ENCODE measurements at regions not wholly inside any gene's neighbourhood (a gene's known extent, or its start where the extent isn't known, plus 50 kb on each side); places are given as distances from the start of the nearest gene placed in this dataset.

- H3K9me3 Mint-ChIP-seq = peaks cover 0 to 1% of the 10 kb centered on the region in 2 donors
- H3K4me3 Mint-ChIP-seq = no peak overlapping the region
- no peaks in the 10 kb centered on the region for H3K36me3 Mint-ChIP-seq (ENCODE audit: insufficient read depth in 2 of 2)
- no peak overlapping the region for H3K27ac Mint-ChIP-seq
- DNase-seq (no peak), ATAC-seq (replicated peaks in 1 of 2) (no peak)
- no peaks in the 10 kb centered on the region for H3K27me3 Mint-ChIP-seq (ENCODE audit: low read depth)
- no peaks in the 10 kb centered on the region for H3K4me1 Mint-ChIP-seq (ENCODE audit: low read depth)
Observed at GRCh38 chr3:159528251-159528895, 460.3 kb upstream of the IL12A start.

DNA sequence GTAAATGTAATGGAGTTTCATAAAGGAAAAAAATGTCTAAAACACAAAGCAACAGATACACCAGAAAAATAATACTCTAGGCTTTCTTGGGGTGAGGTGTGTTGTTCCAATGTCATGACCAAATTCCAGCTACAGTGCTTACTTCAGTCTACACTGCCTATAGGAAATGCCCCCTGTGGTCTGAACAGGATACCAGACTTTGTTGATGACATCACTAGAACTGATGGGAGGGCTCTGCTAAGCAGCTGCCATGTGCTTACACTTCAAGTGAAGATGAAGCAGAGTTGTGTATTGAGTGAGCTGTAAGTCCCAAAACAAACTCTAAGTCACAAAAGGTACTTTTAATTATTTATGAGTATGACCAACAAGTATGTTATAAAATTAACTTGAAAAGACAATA, 456.1 kb upstream of the IL12A start:
- no peak overlapping the region for H3K4me3 Mint-ChIP-seq
- peaks cover 0 to 1% of the 10 kb centered on the region in 2 donors for H3K9me3 Mint-ChIP-seq
- no peak overlapping the region for H3K27ac Mint-ChIP-seq
- H3K36me3 Mint-ChIP-seq (ENCODE audit: insufficient read depth in 2 of 2) = no peaks in the 10 kb centered on the region
- no peaks in the 10 kb centered on the region for H3K4me1 Mint-ChIP-seq (ENCODE audit: low read depth)
- DNase-seq (no peak), ATAC-seq (replicated peaks in 1 of 2) (no peak)
- H3K27me3 Mint-ChIP-seq (ENCODE audit: low read depth) = no peaks in the 10 kb centered on the region

GRCh38 chr3:159534496-159534895, 454.1 kb upstream of the IL12A start:
- Mint-ChIP-seq H3K27me3 (ENCODE audit: low read depth) (no peaks in the 10 kb centered on the region), H3K9me3 (no peaks in the 10 kb centered on the region), H3K27ac (no peak overlapping the region), H3K4me3 (no peak overlapping the region), H3K4me1 (ENCODE audit: low read depth) (no peaks in the 10 kb centered on the region), H3K36me3 (ENCODE audit: insufficient read depth in 2 of 2) (no peaks in the 10 kb centered on the region)
- ATAC-seq (replicated peaks in 1 of 2) = no peak
- no peak for DNase-seq

DNA sequence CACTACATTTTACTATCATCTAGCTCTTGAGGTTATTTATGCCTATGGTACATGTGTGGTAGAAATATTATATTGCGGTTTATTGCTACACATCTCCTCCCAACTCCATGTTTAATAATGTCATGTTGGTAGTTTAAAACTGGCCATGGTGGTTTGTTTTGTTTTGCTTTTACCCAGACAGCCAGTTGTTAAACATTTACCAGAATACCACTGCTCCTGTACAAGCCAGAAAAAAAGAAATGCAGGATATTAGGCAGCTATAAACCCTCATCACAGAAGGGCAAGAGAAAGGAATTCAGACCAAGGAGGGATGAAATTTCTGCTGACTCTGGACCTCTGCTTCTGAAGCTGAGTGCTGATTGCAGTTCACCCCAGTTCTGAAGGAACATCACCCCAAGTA, 451.8 kb upstream of the IL12A start:
- Mint-ChIP-seq H3K9me3 (peaks cover 0 to 2% of the 10 kb centered on the region in 2 donors), H3K4me3 (no peak overlapping the region), H3K36me3 (ENCODE audit: insufficient read depth in 2 of 2) (no peaks in the 10 kb centered on the region), H3K27me3 (ENCODE audit: low read depth) (no peaks in the 10 kb centered on the region), H3K4me1 (ENCODE audit: low read depth) (no peaks in the 10 kb centered on the region), H3K27ac (no peak overlapping the region)
- ATAC-seq (replicated peaks in 1 of 2) (no peak), DNase-seq (no peak)

- ATAC-seq (replicated peaks in 1 of 2) (no peak), DNase-seq (no peak)
- Mint-ChIP-seq H3K36me3 (ENCODE audit: insufficient read depth in 2 of 2) (no peaks in the 10 kb centered on the region), H3K4me1 (ENCODE audit: low read depth) (no peaks in the 10 kb centered on the region), H3K27me3 (ENCODE audit: low read depth) (no peaks in the 10 kb centered on the region), H3K9me3 (peaks cover 0 to 2% of the 10 kb centered on the region in 2 donors), H3K27ac (no peak overlapping the region), H3K4me3 (no peak overlapping the region)
Observed at GRCh38 chr3:159538507-159538906, 450.1 kb upstream of the IL12A start.

- no peak for ATAC-seq (replicated peaks in 1 of 2)
- Mint-ChIP-seq H3K4me3 (no peak overlapping the region), H3K36me3 (ENCODE audit: insufficient read depth in 2 of 2) (no peaks in the 10 kb centered on the region), H3K9me3 (peaks cover 0 to 4% of the 10 kb centered on the region in 2 donors), H3K27me3 (ENCODE audit: low read depth) (no peaks in the 10 kb centered on the region), H3K27ac (no peak overlapping the region), H3K4me1 (ENCODE audit: low read depth) (no peaks in the 10 kb centered on the region)
- DNase-seq = no peak
Observed at GRCh38 chr3:159540882-159541495, 447.6 kb upstream of the IL12A start.

- no peaks in the 10 kb centered on the region for H3K36me3 Mint-ChIP-seq (ENCODE audit: insufficient read depth in 2 of 2)
- H3K9me3 Mint-ChIP-seq = peaks cover under 1 to 6% of the 10 kb centered on the region in 2 donors
- H3K4me3 Mint-ChIP-seq = no peak overlapping the region
- H3K4me1 Mint-ChIP-seq (ENCODE audit: low read depth) = no peaks in the 10 kb centered on the region
- no peak overlapping the region for H3K27ac Mint-ChIP-seq
- ATAC-seq (replicated peaks in 1 of 2) = no peak
- no peaks in the 10 kb centered on the region for H3K27me3 Mint-ChIP-seq (ENCODE audit: low read depth)
- no peak for DNase-seq
Observed at GRCh38 chr3:159548675-159549335, 439.8 kb upstream of the IL12A start.

- Mint-ChIP-seq H3K4me1 (ENCODE audit: low read depth) (no peaks in the 10 kb centered on the region), H3K27ac (no peak overlapping the region), H3K36me3 (ENCODE audit: insufficient read depth in 2 of 2) (no peaks in the 10 kb centered on the region), H3K4me3 (no peak overlapping the region), H3K9me3 (no peaks in the 10 kb centered on the region), H3K27me3 (ENCODE audit: low read depth) (no peaks in the 10 kb centered on the region)
- ATAC-seq (replicated peaks in 1 of 2) (no peak), DNase-seq (no peak)
Observed at GRCh38 chr3:159555205-159555604, 433.4 kb upstream of the IL12A start.

DNA sequence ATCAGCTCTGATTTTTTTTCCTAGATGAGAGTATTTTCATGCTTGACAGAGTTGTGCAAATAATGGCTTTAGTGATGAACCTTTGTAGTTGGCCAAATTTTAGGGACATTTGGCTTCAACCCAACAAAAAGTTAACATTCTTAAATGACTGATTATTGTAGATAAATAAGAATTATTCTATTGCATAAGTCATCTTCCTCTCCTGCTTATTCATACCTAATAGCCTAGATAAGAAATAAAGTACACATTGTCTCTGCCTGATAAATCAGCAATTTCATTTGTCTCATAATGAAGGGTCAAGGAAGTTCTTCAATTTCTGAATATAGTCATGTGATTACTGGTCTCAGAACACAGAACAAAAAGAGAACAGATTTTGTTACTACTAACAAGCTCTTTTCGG, 428.9 kb upstream of the IL12A start:
- Mint-ChIP-seq H3K4me3 (no peak overlapping the region), H3K27ac (no peak overlapping the region), H3K27me3 (ENCODE audit: low read depth) (no peaks in the 10 kb centered on the region)

GRCh38 chr3:159560214-159560979, 428.2 kb upstream of the IL12A start:
- no peaks in the 10 kb centered on the region for H3K27me3 Mint-ChIP-seq (ENCODE audit: low read depth)
- H3K4me3 Mint-ChIP-seq = no peak overlapping the region
- DNase-seq (no peak), ATAC-seq (replicated peaks in 1 of 2) (no peak)
- H3K36me3 Mint-ChIP-seq (ENCODE audit: insufficient read depth in 2 of 2) = no peaks in the 10 kb centered on the region
- H3K4me1 Mint-ChIP-seq (ENCODE audit: low read depth) = no peaks in the 10 kb centered on the region
- no peak overlapping the region for H3K27ac Mint-ChIP-seq
- H3K9me3 Mint-ChIP-seq = peaks cover 0 to 5% of the 10 kb centered on the region in 2 donors

More for the DNA sequence above, 428.9 kb upstream of the IL12A start:
- DNase-seq = no peak
- Mint-ChIP-seq H3K9me3 (peaks cover 0 to 5% of the 10 kb centered on the region in 2 donors), H3K36me3 (ENCODE audit: insufficient read depth in 2 of 2) (no peaks in the 10 kb centered on the region), H3K4me1 (ENCODE audit: low read depth) (no peaks in the 10 kb centered on the region)
- no peak for ATAC-seq (replicated peaks in 1 of 2)

GRCh38 chr3:159565313-159565712, 423.3 kb upstream of the IL12A start:
- DNase-seq = no peak
- H3K4me3 Mint-ChIP-seq = no peak overlapping the region
- no peaks in the 10 kb centered on the region for H3K27me3 Mint-ChIP-seq (ENCODE audit: low read depth)
- H3K27ac Mint-ChIP-seq = no peak overlapping the region
- H3K9me3 Mint-ChIP-seq = peaks cover 0 to 12% of the 10 kb centered on the region in 2 donors
- H3K4me1 Mint-ChIP-seq (ENCODE audit: low read depth) = no peaks in the 10 kb centered on the region
- no peak for ATAC-seq (replicated peaks in 1 of 2)
- H3K36me3 Mint-ChIP-seq (ENCODE audit: insufficient read depth in 2 of 2) = no peaks in the 10 kb centered on the region

- H3K36me3 Mint-ChIP-seq (ENCODE audit: insufficient read depth in 2 of 2) = no peaks in the 10 kb centered on the region
- no peaks in the 10 kb centered on the region for H3K4me1 Mint-ChIP-seq (ENCODE audit: low read depth)
- no peak overlapping the region for H3K27ac Mint-ChIP-seq
- no peaks in the 10 kb centered on the region for H3K9me3 Mint-ChIP-seq
- DNase-seq (no peak), ATAC-seq (replicated peaks in 1 of 2) (no peak)
- H3K27me3 Mint-ChIP-seq (ENCODE audit: low read depth) = no peaks in the 10 kb centered on the region
- no peak overlapping the region for H3K4me3 Mint-ChIP-seq
Observed at GRCh38 chr3:159583662-159584061, 405.0 kb upstream of the IL12A start.

GRCh38 chr3:159584421-159584820, 404.2 kb upstream of the IL12A start:
- no peak overlapping the region for H3K27ac Mint-ChIP-seq
- H3K27me3 Mint-ChIP-seq (ENCODE audit: low read depth) = no peaks in the 10 kb centered on the region
- DNase-seq = no peak
- H3K4me1 Mint-ChIP-seq (ENCODE audit: low read depth) = no peaks in the 10 kb centered on the region
- H3K36me3 Mint-ChIP-seq (ENCODE audit: insufficient read depth in 2 of 2) = no peaks in the 10 kb centered on the region
- H3K4me3 Mint-ChIP-seq = no peak overlapping the region
- H3K9me3 Mint-ChIP-seq = no peaks in the 10 kb centered on the region
- no peak for ATAC-seq (replicated peaks in 1 of 2)

Data from activated T-cell treated with anti-CD3 and anti-CD28 coated beads, Interleukin-2, amount 50 U/mL, for 72 hours (primary cell).